ENCODE measurements at regions not wholly inside any gene's neighbourhood (a gene's known extent, or its start where the extent isn't known, plus 50 kb on each side); places are given as distances from the start of the nearest gene placed in this dataset.
"Not testable (repeated sequence)": the region's sequence is repeated elsewhere in the genome, so short reads cannot be mapped to it uniquely, and the experiment has no call there.

DNA sequence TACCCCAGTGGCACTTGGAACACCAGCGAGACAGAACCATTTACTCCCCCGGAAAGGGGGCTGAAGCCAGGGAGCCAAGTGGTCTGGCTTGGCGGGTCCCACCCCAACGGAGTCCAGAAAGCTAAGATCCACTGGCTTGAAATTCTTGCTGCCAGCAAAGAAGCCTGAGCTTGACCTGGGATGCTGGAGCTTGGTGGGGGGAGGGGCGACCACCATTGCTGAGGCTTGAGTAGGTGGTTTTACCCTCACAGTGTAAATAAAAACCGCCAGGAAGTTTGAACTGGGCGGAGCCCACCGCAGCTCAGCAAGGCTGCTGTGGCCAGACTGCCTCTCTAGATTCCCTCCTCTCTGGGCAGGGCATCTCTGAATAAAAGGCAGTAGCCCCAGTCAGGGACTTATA is 62.8 kb downstream of the RPS24 start:
- not testable (repeated sequence) for H3K27ac Mint-ChIP-seq; ATAC-seq (replicated peaks); DNase-seq; H3K4me3 Mint-ChIP-seq; H3K36me3 Mint-ChIP-seq; H3K4me1 Mint-ChIP-seq; H3K9me3 Mint-ChIP-seq
- H3K27me3 Mint-ChIP-seq, result peaks cover 11 to 28% of the 10 kb centered on the region in 2 donors

DNA sequence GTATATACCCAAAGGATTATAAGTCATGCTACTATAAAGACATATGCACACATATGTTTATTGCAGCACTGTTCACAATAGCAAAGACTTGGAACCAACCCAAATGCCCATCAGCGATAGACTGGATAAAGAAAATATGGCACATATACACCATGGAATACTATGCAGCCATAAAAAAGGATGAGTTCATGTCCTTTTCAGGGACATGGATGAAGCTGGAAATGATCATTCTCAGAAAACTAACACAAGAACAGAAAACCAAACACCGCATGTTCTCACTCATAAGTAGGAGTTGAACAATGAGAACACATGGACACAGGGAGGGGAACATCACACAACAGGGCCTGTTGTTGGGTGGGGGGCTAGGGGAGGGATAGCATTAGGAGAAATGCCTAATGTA is 68.9 kb downstream of the RPS24 start:
- H3K36me3 Mint-ChIP-seq; H3K4me3 Mint-ChIP-seq; H3K27ac Mint-ChIP-seq; ATAC-seq (replicated peaks); H3K4me1 Mint-ChIP-seq; DNase-seq: not testable (repeated sequence)
- peaks cover 0 to 19% of the 10 kb centered on the region in 2 donors for H3K27me3 Mint-ChIP-seq
- H3K9me3 Mint-ChIP-seq, result peaks cover 22 to 31% of the 10 kb centered on the region in 2 donors

DNA sequence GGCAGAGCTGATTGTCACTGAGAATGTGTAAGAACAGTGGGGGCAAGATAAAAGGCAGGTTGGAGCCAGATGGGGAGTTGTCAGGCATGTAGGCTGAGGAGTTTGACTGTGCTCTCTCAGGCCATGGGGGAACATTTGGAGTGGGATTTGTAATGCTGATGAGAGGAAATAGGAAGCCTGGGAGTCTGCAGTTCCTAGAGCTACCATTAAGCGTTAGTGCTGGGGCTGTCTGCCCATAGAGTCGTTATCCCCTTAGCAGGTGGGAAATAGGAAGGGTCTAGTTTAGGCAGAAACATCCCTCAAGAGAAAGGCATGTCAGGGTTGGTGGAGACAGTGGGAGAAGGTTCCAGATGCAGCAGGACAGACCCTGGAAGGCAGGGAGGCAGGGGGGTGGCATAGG is 75.5 kb downstream of the RPS24 start:
- peaks cover 16 to 20% of the 10 kb centered on the region in 2 donors for H3K9me3 Mint-ChIP-seq
- no peaks in the 10 kb centered on the region for H3K36me3 Mint-ChIP-seq
- H3K27ac Mint-ChIP-seq, result no peak overlapping the region
- no peaks in the 10 kb centered on the region for H3K4me1 Mint-ChIP-seq
- no peak overlapping the region for H3K4me3 Mint-ChIP-seq
- H3K27me3 Mint-ChIP-seq, result peaks cover 5 to 18% of the 10 kb centered on the region in 2 donors
- DNase-seq, result no peak
- no peak for ATAC-seq (replicated peaks)

DNA sequence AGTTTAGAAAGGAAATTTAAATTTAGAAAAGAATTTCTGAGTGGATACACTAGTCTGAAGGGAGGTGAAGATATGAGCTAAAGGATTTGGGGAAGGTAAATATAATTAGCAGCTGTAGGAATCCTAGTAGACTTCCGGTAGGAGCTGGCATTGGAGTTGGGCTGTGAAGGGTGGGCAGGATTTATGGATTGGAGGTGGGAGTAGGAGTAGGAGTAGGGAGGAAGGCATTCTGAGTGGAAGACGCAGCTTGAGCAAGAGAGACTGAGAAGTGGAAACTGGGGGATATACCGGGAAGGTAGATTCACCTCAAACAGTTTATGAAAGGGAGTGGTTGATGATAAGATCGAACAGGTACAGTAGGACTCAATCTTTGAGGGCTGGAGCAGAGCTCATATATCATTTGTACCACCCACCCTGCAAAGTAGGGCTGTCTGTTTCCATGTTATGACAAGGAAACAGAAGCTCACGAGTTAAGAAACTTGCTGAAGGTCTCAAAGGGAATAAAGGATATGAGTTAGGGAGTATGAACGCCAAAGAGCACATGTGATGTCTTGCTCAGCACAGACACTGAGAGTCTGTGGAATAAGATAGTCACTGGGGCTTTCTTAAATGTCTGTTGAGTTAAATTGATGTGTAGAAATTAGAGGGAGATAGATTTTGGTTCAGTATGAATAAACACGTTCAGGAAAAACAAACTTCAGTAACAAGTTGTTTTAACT is 81.6 kb downstream of the RPS24 start:
- Mint-ChIP-seq H3K4me3 (no peak overlapping the region), H3K4me1 (no peaks in the 10 kb centered on the region)

DNA sequence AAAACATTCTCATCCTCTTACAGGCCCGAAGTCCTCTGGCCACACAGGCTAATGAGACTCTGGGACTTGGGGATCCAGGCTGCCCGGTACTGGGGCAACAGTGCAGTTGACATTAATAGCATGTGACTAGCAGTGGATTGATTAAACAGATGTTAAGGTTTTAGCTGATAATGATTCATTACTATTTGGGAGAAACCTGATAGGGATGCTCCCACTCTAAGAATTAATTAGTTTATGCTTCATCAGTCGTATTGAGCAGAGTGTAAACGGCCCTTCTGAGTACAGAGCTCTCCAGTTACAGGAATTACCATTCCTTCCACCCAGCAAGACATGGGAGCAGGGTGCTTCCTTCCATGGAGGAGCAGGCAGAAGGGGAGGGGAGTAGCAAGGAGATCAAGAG is 82.7 kb downstream of the RPS24 start:
- H3K9me3 Mint-ChIP-seq, result peaks cover 4 to 10% of the 10 kb centered on the region in 2 donors
- no peak overlapping the region for H3K27ac Mint-ChIP-seq
- peaks cover 38 to 48% of the 10 kb centered on the region in 2 donors for H3K27me3 Mint-ChIP-seq
- ATAC-seq (replicated peaks), result no peak
- H3K36me3 Mint-ChIP-seq, result no peaks in the 10 kb centered on the region
- H3K4me1 Mint-ChIP-seq, result no peaks in the 10 kb centered on the region
- no peak for DNase-seq
- H3K4me3 Mint-ChIP-seq, result no peak overlapping the region

More for the DNA sequence above, 81.6 kb downstream of the RPS24 start:
- no peak for DNase-seq
- H3K36me3 Mint-ChIP-seq, result no peaks in the 10 kb centered on the region
- ATAC-seq (replicated peaks), result no peak
- H3K27me3 Mint-ChIP-seq, result peaks cover 36 to 46% of the 10 kb centered on the region in 2 donors
- H3K9me3 Mint-ChIP-seq, result peaks cover 4% of the 10 kb centered on the region in 2 donors
- no peak overlapping the region for H3K27ac Mint-ChIP-seq

DNA sequence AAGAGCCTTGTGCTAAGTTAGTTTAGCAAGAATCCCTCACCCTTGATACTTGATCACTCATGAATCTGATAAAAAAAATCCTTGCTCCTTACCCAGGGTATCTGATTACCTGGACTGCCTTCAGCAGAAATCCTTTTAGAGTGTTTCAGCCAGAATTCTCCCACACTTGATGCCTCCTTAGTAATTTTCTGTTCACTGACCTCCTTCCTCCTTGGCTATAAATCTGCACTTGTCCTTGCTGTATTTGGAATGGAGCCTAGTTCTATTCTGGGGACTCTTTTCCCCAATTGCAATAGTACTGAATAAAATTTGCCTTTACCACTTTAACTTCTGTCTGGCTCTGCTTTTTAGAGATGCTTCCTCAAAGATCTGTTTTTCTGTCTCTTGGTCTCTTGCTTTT is 84.9 kb downstream of the RPS24 start:
- DNase-seq (no peak), ATAC-seq (replicated peaks) (no peak)
- H3K36me3 Mint-ChIP-seq, result no peaks in the 10 kb centered on the region
- H3K4me3 Mint-ChIP-seq, result no peak overlapping the region
- H3K9me3 Mint-ChIP-seq, result peaks cover 12 to 18% of the 10 kb centered on the region in 2 donors
- no peaks in the 10 kb centered on the region for H3K4me1 Mint-ChIP-seq
- H3K27me3 Mint-ChIP-seq, result peaks cover 38 to 48% of the 10 kb centered on the region in 2 donors
- no peak overlapping the region for H3K27ac Mint-ChIP-seq

DNA sequence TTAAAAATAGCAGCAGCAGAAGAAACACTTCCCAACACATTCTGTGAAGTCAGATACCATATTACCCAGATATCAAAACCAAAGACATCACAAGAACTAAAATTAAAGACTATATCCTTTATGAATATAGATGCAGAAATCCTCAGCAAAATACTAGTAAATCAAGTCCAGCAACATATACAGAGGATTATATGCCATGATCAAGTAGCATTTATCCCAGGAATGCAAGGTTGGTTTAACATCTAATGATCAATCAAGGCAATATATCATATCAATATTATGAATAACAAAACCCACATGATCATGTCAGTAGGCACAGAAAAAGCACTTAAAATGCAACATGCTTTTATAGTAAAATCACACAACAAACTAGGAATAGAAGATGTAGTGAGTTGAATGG is 88.1 kb downstream of the RPS24 start:
- Mint-ChIP-seq H3K9me3 (peaks cover 15 to 24% of the 10 kb centered on the region in 2 donors), H3K36me3 (no peaks in the 10 kb centered on the region), H3K4me1 (no peaks in the 10 kb centered on the region), H3K27me3 (peaks cover 24 to 35% of the 10 kb centered on the region in 2 donors), H3K27ac (no peak overlapping the region), H3K4me3 (no peak overlapping the region)
- ATAC-seq (replicated peaks) (no peak), DNase-seq (no peak)

DNA sequence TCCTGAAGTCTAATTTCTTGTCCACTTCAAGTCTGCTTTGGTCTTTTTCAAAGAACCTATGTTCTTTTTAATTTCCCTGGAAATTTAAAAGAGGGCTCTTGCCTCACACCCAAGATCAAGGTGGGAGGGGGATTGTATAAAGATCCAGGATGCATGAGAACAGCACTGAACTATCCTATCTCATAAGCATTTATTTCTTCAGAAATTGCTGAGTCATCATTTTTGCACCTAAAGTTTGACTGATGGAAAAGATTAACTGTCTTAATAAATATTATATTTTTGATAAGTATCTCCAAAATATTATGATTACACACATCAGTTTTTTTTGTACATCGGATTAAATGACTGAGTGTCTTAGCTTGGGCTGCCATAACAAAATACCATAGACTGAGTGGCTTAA is 90.5 kb downstream of the RPS24 start:
- H3K4me1 Mint-ChIP-seq, result no peaks in the 10 kb centered on the region
- no peak overlapping the region for H3K4me3 Mint-ChIP-seq
- no peaks in the 10 kb centered on the region for H3K36me3 Mint-ChIP-seq
- ATAC-seq (replicated peaks) (no peak), DNase-seq (no peak)
- no peak overlapping the region for H3K27ac Mint-ChIP-seq
- peaks cover 11 to 13% of the 10 kb centered on the region in 2 donors for H3K27me3 Mint-ChIP-seq
- H3K9me3 Mint-ChIP-seq, result peaks cover 15 to 24% of the 10 kb centered on the region in 2 donors

DNA sequence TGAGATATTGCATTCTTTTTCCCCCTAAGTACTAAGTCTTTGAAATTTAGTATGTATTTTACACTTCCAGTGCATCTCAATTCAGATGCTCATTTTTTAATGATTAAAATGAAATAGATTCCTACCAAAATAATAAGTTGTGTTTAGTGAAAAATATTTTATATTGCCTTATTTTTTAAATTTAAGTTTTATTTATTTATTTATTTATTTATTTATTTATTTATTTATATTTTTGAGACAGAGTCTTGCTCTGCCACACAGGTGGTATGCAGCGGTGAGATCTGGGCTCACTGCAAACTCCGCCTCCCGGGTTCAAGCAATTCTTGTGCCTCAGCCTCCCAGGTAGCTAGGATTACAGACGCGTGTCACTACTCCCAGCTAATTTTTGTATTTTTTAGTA is 95.5 kb downstream of the RPS24 start:
- Mint-ChIP-seq H3K4me3 (no peak overlapping the region), H3K4me1 (no peaks in the 10 kb centered on the region)

DNA sequence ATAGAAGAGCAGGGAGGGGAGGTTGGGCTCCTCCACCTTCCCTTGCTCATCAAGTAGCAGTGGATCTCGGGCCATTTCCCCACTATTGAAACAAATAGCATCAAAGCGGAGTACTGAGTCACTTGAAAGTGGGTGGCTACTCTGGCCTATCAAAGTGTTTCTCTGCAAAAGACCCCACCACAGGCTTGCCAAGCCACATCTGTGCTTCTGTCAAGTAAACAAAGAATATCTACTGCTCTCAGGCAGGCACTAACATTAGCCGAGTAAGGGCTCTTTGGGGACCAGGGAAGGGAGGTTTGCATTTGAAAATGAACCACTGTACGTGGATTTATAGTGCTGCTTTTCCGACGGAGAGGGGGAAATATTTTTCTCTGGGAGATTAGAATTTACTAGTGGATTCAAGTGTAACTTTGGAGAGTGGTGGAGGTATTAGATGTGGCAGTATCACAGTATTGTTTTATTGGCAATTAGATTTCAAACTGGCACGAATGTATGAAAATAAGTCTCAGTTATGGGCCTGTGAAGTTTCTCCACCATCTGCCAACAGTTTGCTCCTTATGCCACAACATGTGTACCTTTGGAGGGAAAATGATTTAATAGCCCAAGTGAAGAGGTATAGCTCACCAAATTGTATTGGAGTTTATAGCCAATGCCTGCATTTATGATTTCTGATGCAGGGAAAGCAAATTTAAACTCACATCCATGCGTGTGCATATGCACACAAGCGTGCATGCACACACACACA is 97.5 kb downstream of the RPS24 start:
- no peaks in the 10 kb centered on the region for H3K36me3 Mint-ChIP-seq
- ATAC-seq (replicated peaks), result no peak
- no peaks in the 10 kb centered on the region for H3K9me3 Mint-ChIP-seq

More for the DNA sequence above, 95.5 kb downstream of the RPS24 start:
- ATAC-seq (replicated peaks), result no peak
- Mint-ChIP-seq H3K9me3 (peaks cover 3 to 5% of the 10 kb centered on the region in 2 donors), H3K36me3 (no peaks in the 10 kb centered on the region), H3K27me3 (peaks cover 4 to 9% of the 10 kb centered on the region in 2 donors), H3K27ac (no peak overlapping the region)
- no peak for DNase-seq

DNA sequence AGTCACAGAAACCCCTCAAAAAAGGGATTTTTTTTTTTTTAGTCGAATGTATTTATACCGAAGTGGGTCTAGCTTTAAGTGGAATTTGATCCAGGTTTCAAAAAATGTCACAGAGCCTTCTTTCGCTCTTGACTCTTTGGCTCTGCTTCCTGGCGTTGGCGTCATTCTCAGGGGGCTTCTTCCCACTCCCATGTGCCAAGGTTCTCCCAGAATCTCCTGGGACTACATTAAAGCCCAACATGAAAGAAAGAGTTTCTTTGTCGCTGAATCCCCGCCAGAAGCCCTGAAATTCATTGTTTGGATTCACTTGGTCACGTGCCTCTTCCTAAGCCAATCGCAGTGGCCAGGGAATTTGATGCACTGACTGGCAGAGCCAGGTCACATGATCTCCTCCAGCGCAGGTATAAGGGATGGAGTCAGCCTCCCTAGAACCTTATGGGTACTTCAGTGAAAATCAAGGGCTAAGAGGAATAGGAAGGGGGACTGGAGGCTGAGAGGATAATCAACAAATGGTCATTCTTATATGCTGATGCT is 101.2 kb downstream of the RPS24 start:
- no peak for DNase-seq
- Mint-ChIP-seq H3K27ac (no peak overlapping the region), H3K36me3 (no peaks in the 10 kb centered on the region), H3K4me3 (no peak overlapping the region), H3K4me1 (peaks cover 0 to 4% of the 10 kb centered on the region in 2 donors), H3K27me3 (peaks cover 5 to 9% of the 10 kb centered on the region in 2 donors), H3K9me3 (peaks cover 0 to 5% of the 10 kb centered on the region in 2 donors)
- ATAC-seq (replicated peaks), result no peak

More for the DNA sequence above, 97.5 kb downstream of the RPS24 start:
- H3K4me1 Mint-ChIP-seq, result no peaks in the 10 kb centered on the region
- no peak overlapping the region for H3K4me3 Mint-ChIP-seq
- peaks cover 4 to 9% of the 10 kb centered on the region in 2 donors for H3K27me3 Mint-ChIP-seq
- DNase-seq, result no peak
- H3K27ac Mint-ChIP-seq, result no peak overlapping the region

DNA sequence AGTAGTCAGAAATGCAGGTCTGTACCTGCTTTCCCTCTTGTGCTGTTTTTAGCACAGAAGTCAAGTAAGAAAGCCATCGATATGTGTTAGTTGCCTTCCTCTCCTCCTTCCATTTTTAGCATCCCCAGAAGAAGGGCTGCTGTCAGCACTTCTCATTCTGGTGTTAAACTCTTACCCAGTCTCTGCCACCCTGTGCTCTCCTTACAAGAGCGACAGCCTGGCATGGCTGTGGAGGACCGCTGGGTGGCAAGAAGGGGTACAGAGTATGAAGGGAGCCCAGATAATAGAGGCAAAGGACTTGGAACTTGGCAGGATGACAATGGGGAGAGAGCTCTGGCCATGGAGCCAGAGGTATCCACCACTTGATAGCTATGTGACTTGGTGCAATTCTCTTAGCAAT is 103.5 kb downstream of the RPS24 start:
- Mint-ChIP-seq H3K4me1 (peaks cover 0 to 4% of the 10 kb centered on the region in 2 donors), H3K4me3 (no peak overlapping the region)

DNA sequence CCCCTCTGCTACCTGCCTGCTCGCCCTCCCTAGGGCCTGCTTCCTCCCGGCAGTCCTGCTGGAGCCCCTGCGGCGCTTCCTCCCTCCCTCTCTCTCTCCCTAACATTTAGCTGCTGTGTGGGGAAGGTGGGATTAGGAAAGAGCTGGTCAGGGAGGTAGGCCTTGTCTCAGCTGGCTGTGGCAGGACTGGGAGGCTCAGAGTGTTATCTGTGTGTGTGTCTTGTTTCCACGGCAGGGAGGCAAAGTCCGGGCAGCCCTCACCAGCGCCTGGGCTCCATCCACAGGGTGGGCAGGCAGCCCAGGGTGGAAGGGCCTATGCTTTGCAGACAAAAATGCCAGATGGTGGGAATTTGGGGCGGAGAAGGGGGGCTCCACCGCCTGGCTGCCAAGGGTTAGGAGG is 105.7 kb downstream of the RPS24 start:
- no peak overlapping the region for H3K4me3 Mint-ChIP-seq

More for the DNA sequence above, 103.5 kb downstream of the RPS24 start:
- Mint-ChIP-seq H3K9me3 (peaks cover 0 to 5% of the 10 kb centered on the region in 2 donors), H3K27me3 (peaks cover 9 to 10% of the 10 kb centered on the region in 2 donors), H3K27ac (no peak overlapping the region), H3K36me3 (no peaks in the 10 kb centered on the region)
- ATAC-seq (replicated peaks) (no peak), DNase-seq (no peak)

DNA sequence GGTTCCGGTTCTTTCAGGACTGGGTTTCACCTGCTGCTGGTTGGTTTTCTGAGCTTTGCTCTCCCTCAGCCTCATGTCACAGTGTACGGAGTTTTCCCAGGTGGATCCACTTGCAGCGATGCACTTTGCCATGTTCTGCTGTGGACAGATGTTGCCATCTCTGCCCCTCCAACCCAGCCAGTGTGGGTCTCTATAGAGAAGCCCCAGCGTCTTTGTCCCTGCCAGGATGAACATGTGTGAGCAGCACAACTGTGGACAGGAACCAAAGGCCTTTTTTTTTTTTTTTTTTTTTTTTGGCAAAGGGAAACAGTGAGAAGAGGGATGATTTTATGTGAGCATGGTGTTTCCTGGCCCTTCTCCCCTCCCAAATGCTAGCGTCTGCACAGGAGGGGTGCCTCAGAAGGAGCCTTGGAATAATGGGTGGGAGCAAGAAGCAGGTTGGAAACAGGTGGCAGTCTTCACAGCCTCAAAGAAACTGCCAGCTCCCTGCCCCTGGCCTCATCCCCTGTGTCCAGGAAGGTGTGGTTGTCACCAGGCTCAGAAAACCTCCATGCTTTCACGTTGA is 106.5 kb downstream of the RPS24 start:
- Mint-ChIP-seq H3K36me3 (no peaks in the 10 kb centered on the region), H3K9me3 (peaks cover 0 to 9% of the 10 kb centered on the region in 2 donors), H3K4me1 (peaks cover 0 to 4% of the 10 kb centered on the region in 2 donors), H3K27me3 (peaks cover 17 to 22% of the 10 kb centered on the region in 2 donors), H3K4me3 (no peak overlapping the region), H3K27ac (no peak overlapping the region)
- no peak for ATAC-seq (replicated peaks)
- DNase-seq, result no peak

More for the DNA sequence above, 105.7 kb downstream of the RPS24 start:
- peaks cover 0 to 4% of the 10 kb centered on the region in 2 donors for H3K4me1 Mint-ChIP-seq
- DNase-seq (no peak), ATAC-seq (replicated peaks) (no peak)
- H3K27ac Mint-ChIP-seq, result peak overlapping the region; percentile 17
- H3K9me3 Mint-ChIP-seq, result peaks cover 0 to 9% of the 10 kb centered on the region in 2 donors
- H3K27me3 Mint-ChIP-seq, result peaks cover 9 to 19% of the 10 kb centered on the region in 2 donors
- no peaks in the 10 kb centered on the region for H3K36me3 Mint-ChIP-seq
